ENCODE measurements at regions not wholly inside any gene's neighbourhood (a gene's known extent, or its start where the extent isn't known, plus 50 kb on each side); places are given as distances from the start of the nearest gene placed in this dataset.

- TF ChIP-seq, protein P1, sequence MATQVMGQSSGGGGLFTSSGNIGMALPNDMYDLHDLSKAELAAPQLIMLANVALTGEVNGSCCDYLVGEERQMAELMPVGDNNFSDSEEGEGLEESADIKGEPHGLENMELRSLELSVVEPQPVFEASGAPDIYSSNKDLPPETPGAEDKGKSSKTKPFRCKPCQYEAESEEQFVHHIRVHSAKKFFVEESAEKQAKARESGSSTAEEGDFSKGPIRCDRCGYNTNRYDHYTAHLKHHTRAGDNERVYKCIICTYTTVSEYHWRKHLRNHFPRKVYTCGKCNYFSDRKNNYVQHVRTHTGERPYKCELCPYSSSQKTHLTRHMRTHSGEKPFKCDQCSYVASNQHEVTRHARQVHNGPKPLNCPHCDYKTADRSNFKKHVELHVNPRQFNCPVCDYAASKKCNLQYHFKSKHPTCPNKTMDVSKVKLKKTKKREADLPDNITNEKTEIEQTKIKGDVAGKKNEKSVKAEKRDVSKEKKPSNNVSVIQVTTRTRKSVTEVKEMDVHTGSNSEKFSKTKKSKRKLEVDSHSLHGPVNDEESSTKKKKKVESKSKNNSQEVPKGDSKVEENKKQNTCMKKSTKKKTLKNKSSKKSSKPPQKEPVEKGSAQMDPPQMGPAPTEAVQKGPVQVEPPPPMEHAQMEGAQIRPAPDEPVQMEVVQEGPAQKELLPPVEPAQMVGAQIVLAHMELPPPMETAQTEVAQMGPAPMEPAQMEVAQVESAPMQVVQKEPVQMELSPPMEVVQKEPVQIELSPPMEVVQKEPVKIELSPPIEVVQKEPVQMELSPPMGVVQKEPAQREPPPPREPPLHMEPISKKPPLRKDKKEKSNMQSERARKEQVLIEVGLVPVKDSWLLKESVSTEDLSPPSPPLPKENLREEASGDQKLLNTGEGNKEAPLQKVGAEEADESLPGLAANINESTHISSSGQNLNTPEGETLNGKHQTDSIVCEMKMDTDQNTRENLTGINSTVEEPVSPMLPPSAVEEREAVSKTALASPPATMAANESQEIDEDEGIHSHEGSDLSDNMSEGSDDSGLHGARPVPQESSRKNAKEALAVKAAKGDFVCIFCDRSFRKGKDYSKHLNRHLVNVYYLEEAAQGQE (IDR thresholded peaks at IDR 0.05; ENCODE audit: insufficient read depth in 1 of 2, low read depth in 2 of 2, low read length in 2 of 2), result no peak
- TF ChIP-seq POLR2AphosphoS5 (IDR thresholded peaks at IDR 0.05; ENCODE audit: low read depth, low read length) (no peak), TAF1 (IDR thresholded peaks at IDR 0.05; ENCODE audit: borderline replicate concordance, insufficient read depth, low read length) (no peak)
These were observed 347.1 kb downstream of the SEC14L1 start for GRCh38 chr17:77487677-77488530.

All from PFSK-1 (cell line).